Fibroblast of pulmonary artery (primary cell): ENCODE measurements at regions not wholly inside any gene's neighbourhood (a gene's known extent, or its start where the extent isn't known, plus 50 kb on each side); places are given as distances from the start of the nearest gene placed in this dataset.

ENCODE experiments used
- DNase-seq: peaks from one replicate; pipeline ENCODE4 v3.0.0-alpha.2; 2010; ENCODE audit warnings: low read depth
- H3K4me3 ChIP-seq: replicated peaks from 2 replicates; pipeline ENCODE4 v1.5.1; 2011; ENCODE audit warnings: low read depth, mild to moderate bottlenecking, control low read depth, low read length, moderate library complexity
- CTCF ChIP-seq: IDR thresholded peaks from 2 replicates; pipeline ENCODE4 v1.5.1; 2011; ENCODE audit warnings: mild to moderate bottlenecking, control low read depth, low read length, inconsistent platforms; ENCODE audit errors: missing control alignments

DNA sequence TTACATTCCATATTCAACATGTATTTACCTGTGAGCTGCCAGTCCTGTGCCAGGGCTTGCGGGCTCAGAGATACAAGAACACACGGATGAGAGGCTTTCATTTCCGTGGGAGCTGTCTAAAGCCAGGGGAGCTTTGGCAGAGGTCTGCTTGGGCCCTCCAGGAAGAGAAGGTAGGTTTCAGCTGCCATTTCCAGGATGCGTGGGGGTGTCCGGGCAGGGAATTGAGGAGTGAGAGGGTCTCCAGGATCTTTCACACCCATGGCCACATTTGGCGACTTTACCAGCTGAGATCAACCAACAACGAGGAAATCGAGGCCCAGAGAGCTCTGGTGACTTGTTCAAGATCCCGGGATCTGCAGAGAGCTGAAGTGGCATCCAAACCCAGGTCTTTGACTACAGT lies 119.6 kb downstream of the BUD13 start:
- no peak overlapping the region for H3K4me3 ChIP-seq
- DNase-seq, result no peak
- no peak for TF ChIP-seq CTCF

DNA sequence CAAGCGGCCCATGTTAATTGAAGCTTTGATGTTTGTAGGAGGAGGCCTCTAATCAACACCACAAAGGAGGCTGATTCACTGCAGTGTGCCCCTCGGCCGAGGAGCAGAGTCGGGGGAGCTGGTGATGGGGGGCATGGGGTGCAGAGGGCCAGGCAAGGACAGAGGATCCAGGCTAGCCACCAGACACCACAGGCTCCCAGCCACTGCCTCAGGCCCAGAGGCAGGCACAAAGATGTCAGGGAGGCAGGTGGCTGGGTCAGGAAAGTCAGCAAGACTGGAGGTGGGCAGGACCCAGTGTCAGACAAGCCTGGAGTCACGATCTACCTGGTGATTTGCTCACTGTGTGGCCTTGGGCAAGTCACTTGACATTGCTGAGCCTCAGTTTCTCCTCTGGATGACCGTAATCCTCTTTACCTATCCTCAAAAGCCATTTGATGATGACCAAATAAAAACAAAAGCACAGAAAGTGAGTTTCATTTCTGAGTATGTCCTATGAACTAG lies 121.0 kb downstream of the BUD13 start:
- no peak overlapping the region for H3K4me3 ChIP-seq
- no peak for TF ChIP-seq CTCF
- no peak for DNase-seq

- H3K4me3 ChIP-seq, result no peak overlapping the region
- no peak for TF ChIP-seq CTCF
- DNase-seq, result no peak
Observed at GRCh38 chr11:116651098-116651736, 121.6 kb downstream of the BUD13 start.

GRCh38 chr11:116650052-116650451 lies 122.7 kb downstream of the BUD13 start:
- no peak for DNase-seq
- no peak for TF ChIP-seq CTCF
- H3K4me3 ChIP-seq, result no peak overlapping the region

- TF ChIP-seq CTCF, result no peak
- no peak overlapping the region for H3K4me3 ChIP-seq
- DNase-seq, result no peak
Observed at GRCh38 chr11:116649268-116649667, 123.5 kb downstream of the BUD13 start.

DNA sequence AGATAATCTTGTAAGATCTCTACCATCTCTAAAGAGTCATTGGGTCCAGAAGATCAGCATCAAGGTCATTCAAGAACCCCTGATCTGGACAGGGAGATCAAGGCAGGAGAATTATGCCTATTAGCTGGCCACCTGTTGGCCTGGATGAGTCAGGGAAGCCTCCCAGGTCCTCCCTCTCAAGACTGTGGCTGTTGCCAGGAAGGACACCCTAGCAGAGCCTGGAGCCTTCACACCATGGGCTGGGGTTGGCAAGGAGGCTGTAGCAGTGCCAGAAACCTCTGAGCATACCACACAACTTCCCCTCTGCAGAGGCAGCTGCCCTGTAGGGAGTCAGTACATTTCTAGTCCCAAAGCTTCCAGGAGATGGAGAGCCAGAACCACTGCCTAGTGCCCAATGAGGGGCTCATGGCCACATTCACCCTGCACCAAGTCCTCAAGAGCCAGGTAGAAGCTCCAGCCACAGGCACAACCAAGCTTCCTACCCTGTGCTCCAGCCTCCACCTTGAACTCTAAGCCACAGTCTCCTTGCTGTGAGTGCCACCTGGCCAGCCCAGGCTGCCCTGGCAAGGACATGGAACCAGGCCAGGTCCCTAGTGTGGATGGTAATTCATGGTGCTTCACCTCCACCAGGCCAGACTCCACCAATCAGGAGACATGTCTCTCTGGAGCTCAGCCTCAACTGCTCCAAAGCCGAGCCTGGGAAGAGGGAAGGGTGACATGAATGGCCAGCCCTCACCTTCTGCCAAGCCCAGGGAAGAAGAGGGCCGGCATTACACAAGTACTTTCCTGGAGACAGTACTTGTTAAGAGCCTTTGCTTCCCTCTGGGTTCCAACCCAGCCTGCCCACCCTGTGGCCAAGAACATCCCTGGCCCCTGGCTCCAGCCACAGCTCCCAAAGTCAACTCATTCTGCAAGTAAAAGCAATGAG lies 124.3 kb downstream of the BUD13 start:
- DNase-seq, result no peak
- no peak overlapping the region for H3K4me3 ChIP-seq
- no peak for TF ChIP-seq CTCF
